HG03066 (cell line): ENCODE measurements at regions not wholly inside any gene's neighbourhood (a gene's known extent, or its start where the extent isn't known, plus 50 kb on each side); places are given as distances from the start of the nearest gene placed in this dataset.

Experiments
- ATAC-seq: cut with Tn5 transposase; IDR thresholded peaks from one replicate; pipeline ENCODE4 v1.9.1; 2021; ENCODE audit warnings: low read depth; ENCODE audit not compliant: unreplicated experiment

DNA sequence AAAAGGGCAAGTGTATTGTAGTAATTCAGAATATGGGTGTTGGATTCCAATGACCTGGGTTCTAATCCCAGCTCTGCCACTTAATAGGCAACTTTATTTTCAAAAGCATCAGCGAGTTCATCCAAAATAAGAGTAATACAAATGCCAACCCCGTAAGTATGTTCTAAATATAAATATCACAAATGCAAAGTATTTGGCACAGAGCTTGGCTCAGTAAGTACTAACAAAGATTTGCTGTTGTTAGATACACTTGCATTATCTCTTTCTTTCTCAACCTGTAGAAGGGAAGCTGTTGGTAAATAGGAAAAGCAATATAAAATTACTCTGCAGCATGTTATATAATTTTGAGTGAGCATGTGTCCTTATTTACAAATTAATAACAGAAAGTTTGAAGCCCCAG lies 1302.6 kb upstream of the FAM98A start:
- no peak for ATAC-seq

DNA sequence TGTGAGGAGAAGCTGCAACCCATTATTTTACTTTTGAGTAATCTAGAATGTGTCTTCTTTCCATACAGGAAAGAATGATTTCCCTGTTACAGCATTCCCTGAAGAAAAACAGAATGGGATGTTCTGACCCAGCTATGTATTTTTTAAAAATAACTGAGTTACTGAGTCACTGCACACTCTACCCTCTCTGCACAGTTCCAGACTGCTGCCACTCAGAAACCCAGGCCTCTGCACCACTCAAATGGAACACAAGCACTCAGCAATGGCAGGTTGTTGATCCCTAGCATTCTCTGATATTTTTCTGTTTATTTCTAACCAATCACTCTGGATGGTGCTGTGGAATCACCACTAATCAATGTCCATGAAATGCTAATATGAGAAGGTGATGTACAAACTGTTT lies 1300.0 kb upstream of the FAM98A start:
- no peak for ATAC-seq

GRCh38 chr2:34892766-34893165 lies 1293.7 kb upstream of the FAM98A start:
- ATAC-seq = no peak

- no peak for ATAC-seq
Measured at GRCh38 chr2:34892256-34892655, 1293.2 kb upstream of the FAM98A start.

DNA sequence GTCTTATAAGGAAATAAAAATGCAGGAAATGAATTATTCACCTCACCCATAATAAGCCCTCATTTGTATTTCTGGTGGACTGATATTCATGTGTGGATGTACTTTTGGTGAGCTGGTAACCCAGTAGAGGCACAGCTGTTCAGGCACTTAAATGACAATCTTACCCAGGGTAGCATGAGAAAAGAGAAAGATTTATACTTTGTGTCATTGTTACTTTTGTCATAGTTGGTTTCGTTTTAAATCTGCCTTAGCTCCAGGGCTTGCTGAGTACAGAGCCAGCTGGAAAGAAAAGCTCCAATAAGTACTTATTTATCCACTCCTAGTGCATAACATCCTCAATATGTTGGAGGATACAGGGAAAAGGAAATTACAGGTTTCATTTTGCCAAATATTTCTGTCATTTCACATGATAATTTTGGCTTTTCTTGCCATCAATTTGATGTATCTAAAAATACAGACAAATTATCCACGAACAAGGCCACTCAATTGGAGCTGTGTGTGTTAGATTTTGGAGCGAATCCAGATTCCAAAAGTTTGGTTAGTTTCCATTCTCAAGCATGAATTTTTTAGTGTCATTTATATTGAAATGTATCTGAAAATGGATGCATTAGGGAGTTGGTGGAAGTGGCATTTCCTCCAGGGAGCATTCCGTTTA lies 1276.1 kb upstream of the FAM98A start:
- ATAC-seq = no peak

- ATAC-seq = no peak
Measured at GRCh38 chr2:34853646-34854045, 1254.5 kb upstream of the FAM98A start.

DNA sequence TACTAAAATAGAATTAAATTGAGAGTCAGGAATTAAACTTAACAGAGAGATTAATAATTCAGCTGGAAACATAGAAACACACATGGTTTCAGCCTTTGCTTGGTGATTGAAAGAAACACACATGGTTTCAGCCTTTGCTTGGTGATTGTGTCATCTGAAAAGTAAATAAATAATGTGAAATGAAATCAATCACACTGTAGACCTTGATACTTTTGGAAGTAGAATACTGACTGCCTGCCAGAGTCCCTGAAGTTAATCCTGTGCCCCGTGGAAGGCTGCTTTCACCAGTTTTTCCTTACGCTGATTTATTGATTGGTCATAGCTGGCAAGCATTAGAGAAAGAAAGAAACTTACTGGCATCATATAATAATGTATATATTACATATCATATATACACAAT lies 1252.7 kb upstream of the FAM98A start:
- ATAC-seq = no peak

DNA sequence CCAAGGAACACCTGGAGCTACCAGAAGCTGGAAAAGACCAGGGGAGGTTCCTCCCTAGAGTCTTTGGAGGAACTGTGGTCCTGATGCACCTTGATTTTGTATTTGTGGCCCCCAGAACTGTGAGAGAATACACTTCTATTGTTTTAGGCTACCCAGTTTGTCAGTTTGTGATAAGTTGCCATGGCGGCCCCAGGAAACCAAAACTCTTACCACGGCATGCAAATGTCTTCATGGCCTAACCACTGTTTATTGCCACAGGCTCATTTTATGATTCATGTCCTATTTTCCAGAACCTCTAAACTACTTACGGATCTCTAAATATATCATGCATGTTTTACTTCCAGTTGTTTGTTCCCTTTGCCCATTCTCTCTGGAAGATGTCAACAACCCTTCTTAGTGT lies 1250.7 kb upstream of the FAM98A start:
- no peak for ATAC-seq

DNA sequence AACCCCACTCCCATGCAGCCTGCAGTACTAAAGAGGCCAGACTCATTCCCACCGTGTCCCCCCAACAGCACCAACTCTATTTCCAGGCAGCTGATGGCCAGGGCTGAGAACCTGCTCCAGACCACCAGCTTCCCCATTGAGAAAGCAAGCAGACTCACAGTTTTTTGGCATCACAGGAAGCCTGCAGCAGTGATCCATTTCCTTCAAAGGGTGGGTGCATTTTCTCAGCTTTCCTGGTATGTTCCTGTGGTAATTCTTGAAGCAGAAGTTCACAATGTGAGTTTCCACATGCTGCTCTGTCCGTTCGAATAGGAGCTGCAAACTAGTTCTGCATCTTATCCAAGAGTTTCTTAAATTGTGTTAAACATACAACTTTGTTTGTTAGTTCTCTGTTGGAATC lies 1249.6 kb upstream of the FAM98A start:
- ATAC-seq = no peak

DNA sequence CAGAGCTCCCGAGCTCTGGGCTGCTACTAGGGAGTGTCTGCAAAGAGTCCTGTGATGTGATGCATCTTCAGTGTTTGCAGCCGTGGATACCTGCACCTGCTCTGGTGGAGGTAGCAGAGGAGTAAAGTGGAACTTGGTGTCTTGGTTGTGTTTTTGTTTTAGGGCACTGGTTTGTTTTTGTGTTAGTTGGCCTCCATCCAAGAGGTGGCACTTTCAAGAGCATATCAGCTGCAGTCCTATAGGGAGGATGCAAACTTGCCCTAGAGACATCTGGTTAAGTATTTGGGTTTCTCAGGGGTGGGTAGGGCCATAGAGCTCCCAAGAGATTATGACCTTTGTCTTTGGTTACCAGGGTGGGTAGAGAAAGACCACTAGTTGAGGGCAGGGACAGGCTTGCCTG lies 1249.0 kb upstream of the FAM98A start:
- no peak for ATAC-seq

DNA sequence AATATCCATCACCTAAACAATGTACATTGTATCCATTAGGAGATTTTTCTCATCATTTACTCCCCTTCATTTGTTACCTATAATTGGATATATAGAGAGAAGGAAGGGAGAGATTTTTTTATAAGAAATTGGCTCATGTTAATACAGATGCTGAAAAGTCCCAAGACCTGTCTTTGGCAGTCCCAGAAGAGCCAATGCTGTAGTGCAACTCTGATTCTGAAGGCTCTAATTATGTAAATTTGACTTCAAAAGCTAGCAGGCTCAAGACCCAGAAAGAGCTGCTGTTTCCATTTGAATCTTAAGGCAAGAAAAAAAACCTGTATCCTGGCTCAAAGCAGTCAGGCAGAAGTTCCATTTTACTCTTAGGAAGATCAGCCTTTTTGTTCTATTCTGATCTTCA lies 1245.5 kb upstream of the FAM98A start:
- ATAC-seq = no peak

DNA sequence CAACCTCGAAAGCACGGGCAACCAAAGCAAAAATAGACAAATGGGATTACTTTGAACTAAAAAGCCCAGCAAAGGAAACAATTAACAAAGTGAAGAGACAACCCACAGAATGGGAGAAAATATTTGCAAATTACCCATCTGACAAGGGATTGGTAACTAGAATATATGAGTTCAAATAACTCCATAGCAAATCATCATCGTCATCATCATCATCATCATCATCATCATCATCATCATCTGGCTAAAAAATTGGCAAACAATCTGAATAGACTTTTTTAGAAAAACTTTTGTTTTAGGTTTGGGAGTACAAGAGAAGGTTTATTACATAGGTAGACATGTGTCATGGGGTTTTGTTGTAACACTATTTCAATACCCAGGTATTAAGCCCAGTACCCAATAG lies 1239.3 kb upstream of the FAM98A start:
- ATAC-seq = no peak

- no peak for ATAC-seq
Measured at GRCh38 chr2:34836361-34836760, 1237.3 kb upstream of the FAM98A start.

- no peak for ATAC-seq
Measured at GRCh38 chr2:34831096-34831495, 1232.0 kb upstream of the FAM98A start.

GRCh38 chr2:34828481-34828880 lies 1229.4 kb upstream of the FAM98A start:
- no peak for ATAC-seq

DNA sequence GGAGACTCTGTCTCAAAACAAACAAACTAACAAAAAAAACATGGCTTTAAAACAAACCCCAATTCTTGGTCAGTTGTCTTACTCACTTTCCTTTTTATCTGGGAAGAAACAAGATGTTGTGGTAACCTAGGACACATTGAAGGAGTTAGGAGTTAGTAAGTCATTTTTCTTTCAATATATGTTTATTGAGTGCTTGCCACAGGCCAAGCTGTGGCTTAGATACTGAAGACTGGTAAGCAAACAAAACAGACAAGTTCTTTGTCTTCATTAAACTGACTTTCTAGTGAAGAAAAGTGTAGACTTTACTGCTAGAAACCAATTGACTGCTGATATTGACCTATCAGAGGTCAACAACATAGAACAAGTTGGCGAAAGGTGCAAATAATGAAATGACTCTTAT lies 1228.3 kb upstream of the FAM98A start:
- no peak for ATAC-seq

DNA sequence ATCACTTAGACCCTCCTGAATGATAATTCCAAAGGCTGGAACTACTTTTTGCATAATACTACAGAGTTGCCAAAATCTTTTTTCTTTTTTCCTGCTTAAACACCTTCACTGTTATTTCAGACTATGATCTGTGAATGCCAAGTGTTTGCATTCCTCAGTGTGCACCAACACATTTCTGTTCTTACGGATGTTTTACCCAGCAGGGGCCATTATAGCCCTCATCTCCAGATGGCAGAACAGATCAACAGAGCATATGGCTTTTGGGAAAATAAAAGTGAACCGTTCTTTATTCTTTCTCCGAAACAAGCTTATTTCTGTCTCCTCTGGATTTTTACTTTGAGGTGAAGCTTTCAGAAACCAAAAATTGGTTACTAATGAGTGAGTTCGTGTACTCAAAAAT lies 1226.6 kb upstream of the FAM98A start:
- ATAC-seq = no peak

- no peak for ATAC-seq
Measured at GRCh38 chr2:34822616-34823015, 1223.5 kb upstream of the FAM98A start.

DNA sequence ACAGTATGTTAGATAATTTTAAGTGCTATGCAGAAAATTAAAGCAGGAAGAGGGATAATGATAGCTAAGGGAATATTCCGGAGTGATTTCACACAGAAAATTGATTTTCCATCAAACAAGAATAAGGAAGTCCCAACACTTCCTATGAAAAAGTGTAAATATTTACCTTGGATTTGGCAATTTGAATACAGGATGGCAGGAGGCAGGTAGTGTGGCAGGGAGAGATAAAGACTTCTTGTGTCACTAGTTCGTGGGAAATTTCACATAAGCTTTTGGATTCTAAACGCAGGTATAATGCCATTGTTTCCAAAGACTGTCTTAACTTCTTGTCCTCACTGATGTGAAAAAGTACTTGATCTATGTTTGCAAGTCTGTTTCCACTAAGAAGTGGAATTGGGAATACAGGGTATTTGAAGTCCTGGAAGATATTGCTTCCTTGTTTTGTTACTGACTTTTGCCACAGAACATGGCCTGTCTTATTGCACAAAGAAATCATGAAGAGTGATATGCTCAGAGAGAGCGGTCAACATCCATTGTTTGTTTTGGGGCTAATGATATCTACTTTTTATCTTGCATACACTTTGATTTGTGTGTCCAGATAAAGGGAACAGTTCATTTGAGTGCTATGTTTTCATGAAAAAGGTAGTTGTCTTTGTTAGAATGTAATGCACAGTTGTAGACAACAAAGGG lies 1216.1 kb upstream of the FAM98A start:
- no peak for ATAC-seq

- ATAC-seq = no peak
Measured at GRCh38 chr2:34810456-34810855, 1211.4 kb upstream of the FAM98A start.

- no peak for ATAC-seq
Measured at GRCh38 chr2:34808426-34808825, 1209.3 kb upstream of the FAM98A start.

DNA sequence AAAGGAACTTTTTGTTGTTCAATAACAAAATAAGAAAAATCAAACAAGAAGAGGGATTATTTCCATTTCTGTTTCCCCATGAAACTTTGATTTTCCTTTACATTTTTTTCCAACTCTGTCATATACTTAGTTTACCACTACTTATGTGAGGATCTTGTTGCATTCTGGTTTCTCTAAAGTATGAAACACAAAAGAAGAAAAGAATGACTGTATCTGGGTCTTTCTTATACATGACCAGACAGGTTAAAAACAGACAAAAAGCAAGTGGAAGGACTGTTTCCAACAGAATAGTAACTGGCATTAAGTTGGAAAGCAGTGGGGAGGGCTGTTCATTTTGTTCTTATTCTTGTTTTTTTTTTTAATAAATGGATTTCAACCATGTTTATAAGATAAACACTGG lies 1207.8 kb upstream of the FAM98A start:
- ATAC-seq = no peak

DNA sequence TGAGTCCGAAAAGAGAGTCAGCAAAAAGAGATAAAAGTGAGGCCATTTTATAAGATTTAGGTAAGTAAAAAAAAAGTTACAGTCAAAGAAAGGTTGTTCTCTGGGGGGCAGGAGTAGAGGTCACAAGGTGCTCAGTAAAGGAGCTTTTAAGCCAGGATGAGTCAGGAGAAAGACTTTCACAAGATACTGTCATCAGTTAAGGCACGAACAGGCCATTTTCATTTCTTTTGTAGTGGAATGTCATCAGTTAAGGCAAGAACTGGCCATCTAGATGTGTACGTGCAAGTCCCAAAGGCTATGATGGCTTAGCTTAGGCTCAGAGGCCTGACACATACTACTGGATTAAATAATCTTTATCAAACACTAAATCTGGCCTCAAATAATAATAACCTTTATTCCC lies 1207.3 kb upstream of the FAM98A start:
- ATAC-seq = no peak
